Vagina (tissue), 2 donors: ENCODE measurements at regions not wholly inside any gene's neighbourhood (a gene's known extent, or its start where the extent isn't known, plus 50 kb on each side); places are given as distances from the start of the nearest gene placed in this dataset.

Source experiments
- DNase-seq, 2 donors: peaks; one replicate each; pipeline ENCODE4 v3.0.0-alpha.2; 2017; ENCODE audit errors: extremely low spot score in 2 of 2
- H3K27ac ChIP-seq: fragments of 200-600 bp; sonication (generic); one replicate; pipeline ENCODE4 v1.5.1; 2019
- H3K27me3 ChIP-seq: fragments of 200-600 bp; sonication (generic); one replicate; pipeline ENCODE4 v1.5.1; 2019
- H3K36me3 ChIP-seq, 2 donors: fragments of 200-600 bp; sonication (generic); one replicate each; pipeline ENCODE4 v1.5.1; 2017 to 2019
- H3K4me1 ChIP-seq: fragments of 200-600 bp; sonication (generic); one replicate; pipeline ENCODE4 v1.5.1; 2019
- H3K4me3 ChIP-seq, 2 donors: fragments of 200-600 bp; sonication (generic); 1 replicate in 1 of 2; 2 replicates in 1 of 2; pipeline ENCODE4 v1.5.1; 2016 to 2019
- H3K9me3 ChIP-seq: fragments of 200-600 bp; sonication (generic); one replicate; pipeline ENCODE4 v1.5.1; 2019
- CTCF ChIP-seq, 3 experiments: fragments of 450-650 bp in 2 of 3; fragments of 200-600 bp in 1 of 3; sonication (generic) in 1 of 3; IDR thresholded peaks; one replicate each; pipeline ENCODE4 v1.5.1; 2017 to 2019; ENCODE audit warnings: antibody characterized with exemption in 3 of 3, mild to moderate bottlenecking in 2 of 3, moderate library complexity in 2 of 3
- POLR2A ChIP-seq, 2 donors: fragments of 450-650 bp; IDR thresholded peaks; one replicate each; pipeline ENCODE4 v1.6.1; 2017; ENCODE audit warnings: antibody characterized with exemption in 2 of 2, mild to moderate bottlenecking in 2 of 2, moderate library complexity in 2 of 2
- POLR2AphosphoS5 ChIP-seq, 2 donors: sonication (generic); formaldehyde crosslinking; IDR thresholded peaks; one replicate each; pipeline ENCODE4 v1.9.0; 2017; ENCODE audit warnings: antibody characterized with exemption in 2 of 2, mild to moderate bottlenecking in 2 of 2, low read depth in 1 of 2; ENCODE audit not compliant: insufficient read depth in 1 of 2
- intact Hi-C: fragments of 100-400 bp; cut with DNase I; formaldehyde crosslinking; loops from one replicate; pipeline ENCODE4 v1.15.1; 2023

- intact Hi-C loops: loop anchor here (10.0 kb wide), 1 partner anchor 592 kb away; no protein-coding TSS in a partner anchor
- no peaks in the 10 kb centered on the region for H3K27me3 ChIP-seq
- no peaks in the 10 kb centered on the region for H3K4me1 ChIP-seq
- no peak for DNase-seq
- no peak overlapping the region for H3K27ac ChIP-seq
- TF ChIP-seq CTCF (IDR thresholded peaks at IDR 0.05) (no peak), POLR2A (IDR thresholded peaks at IDR 0.05) (no peak), POLR2AphosphoS5 (IDR thresholded peaks at IDR 0.05; ENCODE audit: insufficient read depth in 1 of 2, low read depth in 1 of 2) (no peak)
- no peaks in the 10 kb centered on the region for H3K36me3 ChIP-seq
- no peak overlapping the region for H3K4me3 ChIP-seq
- no peaks in the 10 kb centered on the region for H3K9me3 ChIP-seq
Measured at GRCh38 chr21:19286876-19287275, 883.3 kb upstream of the TMPRSS15 start.

GRCh38 chr21:19290328-19290727, 886.7 kb upstream of the TMPRSS15 start:
- intact Hi-C loops: no loop called here
- TF ChIP-seq CTCF (IDR thresholded peaks at IDR 0.05) (no peak), POLR2AphosphoS5 (IDR thresholded peaks at IDR 0.05; ENCODE audit: insufficient read depth in 1 of 2, low read depth in 1 of 2) (no peak), POLR2A (IDR thresholded peaks at IDR 0.05) (no peak)
- Histone ChIP-seq H3K4me3 (no peak overlapping the region), H3K9me3 (no peaks in the 10 kb centered on the region), H3K36me3 (no peaks in the 10 kb centered on the region), H3K4me1 (no peaks in the 10 kb centered on the region), H3K27ac (no peak overlapping the region), H3K27me3 (no peaks in the 10 kb centered on the region)
- DNase-seq: no peak

GRCh38 chr21:19320291-19320690, 916.7 kb upstream of the TMPRSS15 start:
- no peaks in the 10 kb centered on the region for H3K27me3 ChIP-seq
- H3K4me1 ChIP-seq: no peaks in the 10 kb centered on the region
- no peak overlapping the region for H3K27ac ChIP-seq
- no peaks in the 10 kb centered on the region for H3K36me3 ChIP-seq
- intact Hi-C loops: no loop called here
- no peak overlapping the region for H3K4me3 ChIP-seq
- no peak for TF ChIP-seq POLR2AphosphoS5 (IDR thresholded peaks at IDR 0.05; ENCODE audit: insufficient read depth in 1 of 2, low read depth in 1 of 2)
- TF ChIP-seq CTCF (IDR thresholded peaks at IDR 0.05): no peak
- TF ChIP-seq POLR2A (IDR thresholded peaks at IDR 0.05): no peak
- no peak for DNase-seq
- no peaks in the 10 kb centered on the region for H3K9me3 ChIP-seq

- intact Hi-C loops: no loop called here
- no peaks in the 10 kb centered on the region for H3K27me3 ChIP-seq
- H3K36me3 ChIP-seq: no peaks in the 10 kb centered on the region
- H3K4me3 ChIP-seq: no peak overlapping the region
- no peak for DNase-seq
- H3K4me1 ChIP-seq: no peaks in the 10 kb centered on the region
- H3K27ac ChIP-seq: no peak overlapping the region
- TF ChIP-seq POLR2AphosphoS5 (IDR thresholded peaks at IDR 0.05; ENCODE audit: insufficient read depth in 1 of 2, low read depth in 1 of 2) (no peak), POLR2A (IDR thresholded peaks at IDR 0.05) (no peak), CTCF (IDR thresholded peaks at IDR 0.05) (no peak)
- no peaks in the 10 kb centered on the region for H3K9me3 ChIP-seq
Measured at GRCh38 chr21:19321688-19322087, 918.1 kb upstream of the TMPRSS15 start.

GRCh38 chr21:19322360-19322759, 918.8 kb upstream of the TMPRSS15 start:
- no peak overlapping the region for H3K4me3 ChIP-seq
- H3K27ac ChIP-seq: no peak overlapping the region
- H3K27me3 ChIP-seq: no peaks in the 10 kb centered on the region
- H3K36me3 ChIP-seq: no peaks in the 10 kb centered on the region
- intact Hi-C loops: no loop called here
- no peaks in the 10 kb centered on the region for H3K4me1 ChIP-seq
- DNase-seq: no peak
- TF ChIP-seq POLR2AphosphoS5 (IDR thresholded peaks at IDR 0.05; ENCODE audit: insufficient read depth in 1 of 2, low read depth in 1 of 2) (no peak), CTCF (IDR thresholded peaks at IDR 0.05) (no peak), POLR2A (IDR thresholded peaks at IDR 0.05) (no peak)
- H3K9me3 ChIP-seq: no peaks in the 10 kb centered on the region
